ENCODE measurements at regions not wholly inside any gene's neighbourhood (a gene's known extent, or its start where the extent isn't known, plus 50 kb on each side); places are given as distances from the start of the nearest gene placed in this dataset.
A peak's percentile ranks its signal among the peaks of the same experiment; 100 is the strongest.

DNA sequence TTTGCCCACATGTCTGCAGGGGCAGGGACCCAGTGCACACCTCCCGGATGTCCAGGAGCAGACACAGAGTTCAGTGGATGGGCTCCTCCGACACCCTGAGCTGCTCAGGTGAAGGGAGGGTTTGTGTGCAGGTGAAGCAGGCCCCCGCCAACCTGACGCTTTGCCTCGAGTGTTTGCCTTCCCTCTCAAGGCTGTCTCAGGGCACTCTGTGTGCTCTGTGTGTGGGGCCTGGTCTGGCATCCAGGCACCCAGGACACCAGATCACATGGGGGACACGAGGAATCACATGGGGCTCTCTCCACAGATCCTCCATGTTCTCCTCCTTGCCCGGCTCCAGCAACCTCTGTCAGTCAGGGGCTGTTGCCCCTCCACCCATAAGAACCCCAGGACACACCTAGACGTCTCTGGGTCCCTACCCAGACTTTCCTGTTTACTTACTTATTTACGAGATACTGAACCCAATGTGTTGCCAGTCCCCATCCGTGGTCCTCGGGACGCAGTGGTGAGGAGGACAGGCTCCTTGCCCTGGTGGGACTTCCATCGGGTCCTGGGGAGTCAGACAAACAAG lies 99.5 kb downstream of the HTR5A start:
- no peaks in the 10 kb centered on the region for H3K9me3 ChIP-seq
- no peaks in the 10 kb centered on the region for H3K4me1 ChIP-seq
- no peak overlapping the region for H3K27ac ChIP-seq
- no peaks in the 10 kb centered on the region for H3K27me3 ChIP-seq
- no peaks in the 10 kb centered on the region for H3K36me3 ChIP-seq
- no peak for DNase-seq (ENCODE audit: low spot score)
- TF ChIP-seq, protein P1, sequence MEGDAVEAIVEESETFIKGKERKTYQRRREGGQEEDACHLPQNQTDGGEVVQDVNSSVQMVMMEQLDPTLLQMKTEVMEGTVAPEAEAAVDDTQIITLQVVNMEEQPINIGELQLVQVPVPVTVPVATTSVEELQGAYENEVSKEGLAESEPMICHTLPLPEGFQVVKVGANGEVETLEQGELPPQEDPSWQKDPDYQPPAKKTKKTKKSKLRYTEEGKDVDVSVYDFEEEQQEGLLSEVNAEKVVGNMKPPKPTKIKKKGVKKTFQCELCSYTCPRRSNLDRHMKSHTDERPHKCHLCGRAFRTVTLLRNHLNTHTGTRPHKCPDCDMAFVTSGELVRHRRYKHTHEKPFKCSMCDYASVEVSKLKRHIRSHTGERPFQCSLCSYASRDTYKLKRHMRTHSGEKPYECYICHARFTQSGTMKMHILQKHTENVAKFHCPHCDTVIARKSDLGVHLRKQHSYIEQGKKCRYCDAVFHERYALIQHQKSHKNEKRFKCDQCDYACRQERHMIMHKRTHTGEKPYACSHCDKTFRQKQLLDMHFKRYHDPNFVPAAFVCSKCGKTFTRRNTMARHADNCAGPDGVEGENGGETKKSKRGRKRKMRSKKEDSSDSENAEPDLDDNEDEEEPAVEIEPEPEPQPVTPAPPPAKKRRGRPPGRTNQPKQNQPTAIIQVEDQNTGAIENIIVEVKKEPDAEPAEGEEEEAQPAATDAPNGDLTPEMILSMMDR (IDR thresholded peaks at IDR 0.05) = no peak
- no peak overlapping the region for H3K4me3 ChIP-seq

DNA sequence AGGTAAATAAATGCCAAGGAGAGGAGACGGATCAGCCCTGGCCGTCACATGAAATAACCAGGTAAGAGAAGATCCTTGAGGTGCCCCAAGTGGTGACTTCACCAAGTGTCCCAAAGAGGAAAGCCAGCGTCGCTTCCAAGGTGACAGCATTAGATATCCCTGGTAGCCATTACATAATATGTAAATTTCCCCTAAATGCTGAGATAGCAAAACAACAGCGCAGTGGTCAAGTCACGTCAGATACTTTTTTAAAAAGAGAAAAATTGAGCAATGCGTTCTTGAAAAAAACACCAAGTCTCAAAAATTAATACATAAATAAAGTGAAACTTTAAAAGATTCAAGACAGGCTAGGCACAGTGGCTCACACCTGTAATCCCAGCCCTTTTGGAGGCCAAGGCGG lies 100.2 kb downstream of the HTR5A start:
- TF ChIP-seq, protein P1 (IDR thresholded peaks at IDR 0.05) = no peak
- H3K36me3 ChIP-seq = no peaks in the 10 kb centered on the region
- no peaks in the 10 kb centered on the region for H3K4me1 ChIP-seq
- H3K4me3 ChIP-seq = no peak overlapping the region
- no peak for DNase-seq (ENCODE audit: low spot score)
- no peaks in the 10 kb centered on the region for H3K9me3 ChIP-seq
- H3K27me3 ChIP-seq = no peaks in the 10 kb centered on the region
- H3K27ac ChIP-seq = no peak overlapping the region

DNA sequence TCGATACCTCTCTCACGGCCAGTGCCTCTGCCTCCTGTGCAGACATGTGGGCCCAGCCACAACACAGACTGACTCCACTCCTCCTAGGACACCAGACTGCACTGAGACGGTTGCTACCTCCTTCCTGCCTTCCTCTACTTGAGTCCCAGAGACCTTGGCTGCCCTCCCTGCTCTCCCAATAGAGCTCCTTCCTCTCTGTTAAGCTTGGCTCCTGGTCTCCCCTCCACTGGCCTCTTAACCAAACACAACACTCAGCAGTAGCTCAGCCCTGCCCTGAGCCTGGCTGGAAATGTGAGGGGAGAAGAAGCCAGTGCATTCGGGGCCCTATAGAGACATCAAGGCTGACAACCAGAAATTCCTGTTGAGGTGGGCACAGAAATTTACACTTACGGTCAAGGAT lies 102.0 kb downstream of the HTR5A start:
- Histone ChIP-seq H3K27ac (no peak overlapping the region), H3K27me3 (no peaks in the 10 kb centered on the region), H3K9me3 (peaks cover 0 to 4% of the 10 kb centered on the region in 2 donors), H3K36me3 (no peaks in the 10 kb centered on the region), H3K4me3 (no peak overlapping the region), H3K4me1 (no peaks in the 10 kb centered on the region)
- no peak for DNase-seq (ENCODE audit: low spot score)
- TF ChIP-seq, protein P1 (IDR thresholded peaks at IDR 0.05) = no peak

DNA sequence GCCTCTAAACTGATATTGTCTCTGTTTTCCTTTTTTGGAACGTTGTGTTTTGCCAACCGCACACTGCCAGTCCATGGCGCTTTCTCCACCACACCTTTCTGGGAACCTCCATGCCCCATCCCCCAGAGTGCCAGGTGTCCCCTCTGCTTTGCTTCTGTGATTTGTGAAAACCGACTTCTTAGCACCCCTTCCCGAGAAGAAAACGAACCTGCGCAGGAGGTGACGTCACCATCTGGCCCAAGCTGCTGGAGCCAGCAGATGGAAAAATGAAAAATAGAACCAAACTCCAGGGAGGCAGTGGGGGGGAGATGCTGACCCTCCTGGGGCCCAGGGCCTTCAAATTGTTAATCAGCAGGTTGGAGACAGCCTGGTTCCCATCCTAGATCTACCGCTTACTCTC lies 103.8 kb downstream of the HTR5A start:
- DNase-seq (ENCODE audit: low spot score) = no peak
- no peak overlapping the region for H3K27ac ChIP-seq
- TF ChIP-seq, protein P1 (IDR thresholded peaks at IDR 0.05) = no peak
- H3K9me3 ChIP-seq = peaks cover 0 to 15% of the 10 kb centered on the region in 2 donors
- no peaks in the 10 kb centered on the region for H3K4me1 ChIP-seq
- H3K27me3 ChIP-seq = no peaks in the 10 kb centered on the region
- no peaks in the 10 kb centered on the region for H3K36me3 ChIP-seq
- H3K4me3 ChIP-seq = no peak overlapping the region

DNA sequence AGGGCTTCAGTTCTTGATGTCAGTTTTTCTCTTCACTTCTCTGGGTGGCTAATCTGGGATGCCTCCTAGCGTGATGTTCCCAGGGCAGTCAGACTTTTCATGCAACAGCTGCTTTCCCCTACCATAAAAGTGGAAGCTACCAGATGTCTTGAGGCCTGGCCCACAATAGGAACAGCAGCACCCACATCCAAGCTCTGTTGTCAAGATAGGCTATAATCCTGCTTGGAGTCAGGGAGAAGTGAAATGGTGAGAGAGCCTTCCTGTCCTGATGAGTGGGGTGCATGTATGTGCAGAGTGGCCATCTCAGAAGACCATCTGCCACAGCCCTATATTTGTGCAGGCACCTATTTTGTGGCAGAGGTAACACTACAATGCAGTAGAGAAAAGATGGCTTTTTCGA lies 108.0 kb downstream of the HTR5A start:
- DNase-seq (ENCODE audit: low spot score) = peak; percentile 18
- H3K4me1 ChIP-seq = no peaks in the 10 kb centered on the region
- H3K4me3 ChIP-seq = no peak overlapping the region
- TF ChIP-seq, protein P1 (IDR thresholded peaks at IDR 0.05) = no peak
- H3K27me3 ChIP-seq = no peaks in the 10 kb centered on the region
- peaks cover 0 to 15% of the 10 kb centered on the region in 2 donors for H3K9me3 ChIP-seq
- H3K27ac ChIP-seq = no peak overlapping the region
- no peaks in the 10 kb centered on the region for H3K36me3 ChIP-seq

DNA sequence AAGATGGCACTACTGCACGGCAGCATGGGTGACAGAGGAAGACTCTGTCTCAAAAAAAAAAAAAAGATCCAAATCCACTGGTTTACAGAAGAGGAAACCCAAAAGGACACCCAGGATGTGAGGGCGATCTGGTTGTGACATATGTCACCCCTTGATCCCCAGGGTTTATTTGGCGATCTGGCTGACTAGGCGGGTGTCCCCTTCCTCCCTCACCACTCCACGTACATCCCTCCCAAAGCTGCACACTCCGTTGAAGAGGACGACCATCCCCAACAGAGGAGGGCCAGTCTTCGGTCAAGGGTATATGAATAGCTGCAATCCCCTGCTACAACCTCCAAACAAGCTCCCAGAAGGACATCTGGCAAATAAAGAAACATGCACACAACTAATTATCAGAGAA lies 111.6 kb downstream of the HTR5A start:
- H3K27me3 ChIP-seq = no peaks in the 10 kb centered on the region
- H3K36me3 ChIP-seq = no peaks in the 10 kb centered on the region
- H3K4me1 ChIP-seq = no peaks in the 10 kb centered on the region
- peaks cover 12 to 37% of the 10 kb centered on the region in 2 donors for H3K9me3 ChIP-seq
- DNase-seq (ENCODE audit: low spot score) = peak; percentile 18
- H3K4me3 ChIP-seq = no peak overlapping the region
- H3K27ac ChIP-seq = no peak overlapping the region
- TF ChIP-seq, protein P1 (IDR thresholded peaks at IDR 0.05) = no peak
